IPS-18c (cell line): ENCODE measurements at regions not wholly inside any gene's neighbourhood (a gene's known extent, or its start where the extent isn't known, plus 50 kb on each side); places are given as distances from the start of the nearest gene placed in this dataset.

Source experiments
- H3K4me3 ChIP-seq: 2 replicates; pipeline ENCODE4 v1.7.0; 2013; ENCODE audit warnings: low read depth, mild to moderate bottlenecking, low read length, moderate library complexity; ENCODE audit not compliant: insufficient read depth
- H3K9me3 ChIP-seq: one replicate; pipeline ENCODE4 v1.6.1; 2013; ENCODE audit warnings: mild to moderate bottlenecking, low read length, moderate library complexity; ENCODE audit not compliant: control insufficient read depth, insufficient read depth

- H3K9me3 ChIP-seq = peaks cover 2% of the 10 kb centered on the region
- H3K4me3 ChIP-seq = no peak overlapping the region
Measured at GRCh38 chr9:85212209-85212608, 529.5 kb downstream of the AGTPBP1 start.

GRCh38 chr9:85208666-85209065, 533.1 kb downstream of the AGTPBP1 start:
- Histone ChIP-seq H3K4me3 (no peak overlapping the region), H3K9me3 (peaks cover 2% of the 10 kb centered on the region)

DNA sequence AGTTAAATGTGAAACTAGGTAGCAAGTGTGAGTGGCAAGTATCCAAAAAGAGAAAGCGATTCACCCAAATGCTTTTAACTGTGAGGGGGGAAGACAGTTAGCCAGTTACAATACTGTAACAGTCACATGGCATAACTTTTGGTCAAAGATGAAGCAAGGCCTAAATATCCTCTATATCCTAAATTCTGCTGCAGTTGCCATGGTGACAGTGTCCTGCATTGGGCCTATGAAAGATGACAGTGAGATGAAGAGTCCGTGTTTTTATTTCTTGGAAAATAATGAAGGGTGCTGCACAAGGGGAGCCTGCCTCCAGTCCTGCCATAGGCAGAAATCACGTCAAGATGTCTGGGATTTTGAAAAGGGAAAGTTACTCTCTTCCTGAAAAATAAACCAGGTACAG, 534.6 kb downstream of the NTRK2 start:
- H3K4me3 ChIP-seq = no peak overlapping the region
- H3K9me3 ChIP-seq = peaks cover 2% of the 10 kb centered on the region

GRCh38 chr9:85202596-85202995, 533.1 kb downstream of the NTRK2 start:
- H3K9me3 ChIP-seq = peaks cover 2% of the 10 kb centered on the region
- H3K4me3 ChIP-seq = no peak overlapping the region

- Histone ChIP-seq H3K4me3 (no peak overlapping the region), H3K9me3 (no peaks in the 10 kb centered on the region)
Measured at GRCh38 chr9:85200726-85201404, 531.3 kb downstream of the NTRK2 start.

- H3K9me3 ChIP-seq = no peaks in the 10 kb centered on the region
- H3K4me3 ChIP-seq = no peak overlapping the region
Measured at GRCh38 chr9:85199866-85200495, 530.5 kb downstream of the NTRK2 start.

GRCh38 chr9:85192750-85193149, 523.2 kb downstream of the NTRK2 start:
- Histone ChIP-seq H3K9me3 (no peaks in the 10 kb centered on the region), H3K4me3 (no peak overlapping the region)

DNA sequence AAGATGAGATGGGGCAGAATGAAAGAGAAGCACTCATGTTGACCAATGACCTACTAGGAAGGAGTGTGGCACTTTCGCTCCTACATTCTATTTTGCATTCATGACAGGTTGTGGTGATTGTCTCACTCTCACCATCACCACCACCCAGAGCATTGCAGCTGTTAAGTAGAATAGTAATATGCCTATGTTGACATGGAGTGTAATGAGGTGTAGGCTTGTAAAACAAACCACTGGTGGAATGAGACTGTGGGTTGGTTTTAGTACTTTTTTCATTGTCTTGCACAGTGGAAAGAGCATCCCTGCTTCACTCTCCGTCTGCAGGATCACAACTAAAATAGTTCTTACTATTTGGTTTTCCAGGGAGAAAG, 516.7 kb downstream of the NTRK2 start:
- H3K9me3 ChIP-seq = no peaks in the 10 kb centered on the region
- no peak overlapping the region for H3K4me3 ChIP-seq

GRCh38 chr9:85185486-85186217, 516.1 kb downstream of the NTRK2 start:
- Histone ChIP-seq H3K9me3 (no peaks in the 10 kb centered on the region), H3K4me3 (no peak overlapping the region)

DNA sequence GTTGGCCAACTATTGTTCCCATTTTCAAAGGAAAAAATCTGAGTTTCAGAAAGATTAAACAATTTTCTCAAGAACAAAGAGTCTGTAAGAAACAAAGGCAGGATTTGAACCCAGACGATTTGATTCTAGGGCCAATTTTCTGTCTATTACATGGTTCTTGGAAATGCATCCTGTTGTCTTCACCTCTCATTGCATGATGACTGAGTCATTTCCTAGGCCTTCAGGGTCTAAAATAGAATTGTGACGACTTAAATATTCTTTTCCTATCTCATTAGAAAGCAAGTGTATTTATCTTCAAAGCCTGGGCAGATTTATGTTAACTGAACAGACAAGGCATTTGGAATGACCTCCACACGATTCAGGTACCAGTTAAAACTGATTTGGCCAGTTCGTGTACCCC, 512.9 kb downstream of the NTRK2 start:
- Histone ChIP-seq H3K9me3 (no peaks in the 10 kb centered on the region), H3K4me3 (no peak overlapping the region)

DNA sequence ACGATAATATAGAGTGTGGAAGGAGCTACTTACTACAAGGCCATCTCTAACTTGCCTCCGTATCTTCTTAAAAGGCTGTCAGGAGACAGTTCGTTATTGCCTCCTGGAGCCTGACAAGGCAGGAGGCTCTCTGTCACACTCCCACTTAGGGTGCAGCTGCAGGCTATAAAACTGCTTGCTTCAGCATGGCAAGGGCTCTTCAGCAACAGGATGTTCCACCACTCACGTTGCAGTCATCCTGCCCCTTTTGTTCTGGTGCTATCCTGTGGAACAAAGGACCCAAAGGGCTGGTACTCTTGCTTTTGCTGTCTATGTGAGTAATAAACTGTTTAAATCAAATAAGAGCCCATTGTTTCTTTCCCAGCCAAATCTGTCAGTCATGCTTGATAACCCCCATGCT, 508.9 kb downstream of the NTRK2 start:
- Histone ChIP-seq H3K9me3 (no peaks in the 10 kb centered on the region), H3K4me3 (no peak overlapping the region)

DNA sequence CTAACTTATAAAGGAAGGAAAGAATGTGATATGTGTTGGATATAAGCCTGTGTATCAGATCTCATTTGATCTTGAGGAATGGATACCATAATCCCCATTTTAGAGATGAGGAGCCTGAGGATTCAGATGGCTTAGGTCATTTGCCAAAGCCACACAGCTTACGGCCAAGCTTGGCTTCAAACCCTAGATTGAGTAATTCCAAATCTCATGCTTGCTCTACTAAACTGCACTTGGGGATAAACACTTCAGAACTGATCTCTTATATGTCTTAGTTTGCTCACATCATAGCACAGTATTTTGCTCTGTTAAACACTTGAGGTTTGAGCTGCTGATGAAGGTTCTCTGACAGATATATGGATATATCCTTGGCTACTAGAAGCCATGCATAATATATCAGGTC, 504.4 kb downstream of the NTRK2 start:
- Histone ChIP-seq H3K9me3 (peaks cover 2% of the 10 kb centered on the region), H3K4me3 (no peak overlapping the region)

DNA sequence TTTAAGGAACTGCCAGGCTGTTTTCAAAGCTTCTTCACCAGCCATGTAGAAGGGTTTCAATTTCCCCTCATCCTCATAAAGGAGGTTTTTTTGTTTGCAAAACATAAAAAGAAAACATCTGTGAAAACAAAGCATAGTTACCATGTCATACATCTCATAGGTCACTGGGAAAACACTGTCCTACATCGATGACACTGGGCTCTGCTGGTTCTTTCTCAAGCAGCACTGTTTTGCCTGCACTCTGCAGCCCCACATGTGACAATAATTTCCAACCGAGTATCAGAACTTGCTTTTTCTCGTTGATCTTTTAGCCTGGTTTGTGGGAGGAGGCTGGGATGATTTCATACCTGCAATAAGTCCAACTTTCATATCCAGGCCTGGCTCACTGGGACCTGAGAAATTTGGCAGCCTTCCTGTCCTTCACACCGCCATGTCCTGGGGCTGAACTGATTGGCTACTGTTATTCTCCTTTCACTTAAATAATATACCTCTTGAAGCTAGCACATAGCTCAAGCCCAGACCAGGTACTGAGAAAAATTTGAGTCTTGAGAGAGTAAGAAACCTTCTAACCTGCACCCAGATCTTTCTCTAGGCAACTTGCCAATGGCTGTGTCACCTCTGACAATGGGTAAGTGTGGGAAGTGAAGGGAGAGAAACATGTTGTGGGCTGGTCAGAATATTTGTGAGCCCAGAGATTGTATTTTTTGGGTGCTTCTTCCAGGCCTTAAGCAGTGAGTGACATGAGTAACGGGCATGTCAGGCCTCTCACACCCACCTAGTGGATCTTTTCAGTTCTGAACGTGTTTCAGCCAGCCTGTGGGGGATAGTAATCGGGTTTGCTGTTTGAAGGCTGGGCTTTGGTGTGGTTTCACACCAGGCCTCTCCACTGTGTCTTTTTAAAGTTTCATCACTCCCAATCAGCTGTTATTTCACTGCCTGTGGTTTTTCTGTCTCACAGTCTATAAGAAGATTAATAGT, 502.8 kb downstream of the NTRK2 start:
- H3K9me3 ChIP-seq = peaks cover 2% of the 10 kb centered on the region
- H3K4me3 ChIP-seq = no peak overlapping the region

GRCh38 chr9:85171163-85171562, 501.6 kb downstream of the NTRK2 start:
- H3K9me3 ChIP-seq = peaks cover 2% of the 10 kb centered on the region
- no peak overlapping the region for H3K4me3 ChIP-seq

DNA sequence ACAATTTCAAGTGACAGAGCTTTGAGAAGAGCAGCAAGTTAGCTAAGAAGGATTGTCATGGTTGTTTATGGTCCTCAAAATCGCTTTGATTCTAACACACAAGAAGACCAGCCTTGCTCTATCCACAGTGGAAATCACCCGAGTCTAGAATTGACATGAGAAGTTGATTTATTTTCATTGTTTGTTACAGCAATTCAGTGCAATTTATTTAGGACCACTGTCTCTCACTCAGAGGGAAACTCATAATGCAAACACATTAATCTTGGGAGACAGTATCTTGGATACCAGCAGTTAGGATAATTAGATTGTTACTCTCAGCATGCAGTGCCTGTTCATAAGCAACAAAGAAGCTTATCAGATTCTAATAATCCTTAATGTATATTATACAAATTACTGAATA, 498.9 kb downstream of the NTRK2 start:
- peaks cover 2% of the 10 kb centered on the region for H3K9me3 ChIP-seq
- no peak overlapping the region for H3K4me3 ChIP-seq

GRCh38 chr9:85167146-85167545, 497.6 kb downstream of the NTRK2 start:
- no peak overlapping the region for H3K4me3 ChIP-seq
- peaks cover 2% of the 10 kb centered on the region for H3K9me3 ChIP-seq

- Histone ChIP-seq H3K4me3 (no peak overlapping the region), H3K9me3 (no peaks in the 10 kb centered on the region)
Measured at GRCh38 chr9:85163825-85164224, 494.3 kb downstream of the NTRK2 start.
